Right renal pelvis (tissue), 4 donors: ENCODE measurements at regions not wholly inside any gene's neighbourhood (a gene's known extent, or its start where the extent isn't known, plus 50 kb on each side); places are given as distances from the start of the nearest gene placed in this dataset.

Experiments
- DNase-seq, 4 donors: peaks; one replicate each; pipeline ENCODE4 v3.0.0-alpha.2; 2013; ENCODE audit warnings: low read depth in 4 of 4, low spot score in 3 of 4, missing footprints in 1 of 4

DNA sequence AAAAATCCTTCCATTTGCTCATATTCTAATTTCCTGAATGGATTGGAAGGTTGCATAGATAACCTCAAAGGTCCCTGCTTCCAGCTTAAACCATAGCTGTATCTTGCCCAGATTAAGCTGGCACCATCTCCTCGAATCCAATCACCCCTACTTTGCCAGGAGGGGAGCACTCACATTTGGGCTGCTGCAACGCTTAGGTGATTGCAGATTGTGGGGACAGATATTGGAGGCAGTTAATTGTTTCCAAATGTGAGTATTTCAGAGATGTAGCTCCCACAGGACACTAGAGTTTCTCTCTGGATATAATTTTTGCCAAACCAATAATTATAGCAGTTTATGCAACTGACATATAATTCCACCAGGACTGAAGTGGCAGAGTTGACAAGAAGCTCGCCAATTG, 53.5 kb upstream of the ACSL1 start:
- no peak for DNase-seq

DNA sequence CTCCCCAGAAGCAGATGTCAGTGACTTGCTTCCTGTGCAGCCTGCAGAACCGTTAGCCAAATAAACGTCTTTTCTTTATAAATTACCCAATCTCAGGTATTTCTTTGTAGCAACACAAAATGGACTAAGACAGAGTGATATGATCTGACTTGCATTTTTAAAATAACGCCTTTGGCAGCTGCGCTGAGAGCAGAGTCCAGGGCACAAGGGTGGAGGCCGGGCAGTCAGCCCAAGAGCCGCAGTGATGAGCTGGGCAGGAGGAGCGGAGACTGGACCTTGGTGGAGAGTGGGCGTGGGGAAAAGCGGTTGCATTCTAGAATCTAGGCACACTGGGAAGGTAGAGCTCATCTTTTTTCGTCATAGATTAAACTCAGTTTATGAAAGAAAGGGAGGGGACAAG, 56.5 kb upstream of the ACSL1 start:
- DNase-seq = no peak

GRCh38 chr4:184883024-184883423, 57.3 kb upstream of the ACSL1 start:
- no peak for DNase-seq

DNA sequence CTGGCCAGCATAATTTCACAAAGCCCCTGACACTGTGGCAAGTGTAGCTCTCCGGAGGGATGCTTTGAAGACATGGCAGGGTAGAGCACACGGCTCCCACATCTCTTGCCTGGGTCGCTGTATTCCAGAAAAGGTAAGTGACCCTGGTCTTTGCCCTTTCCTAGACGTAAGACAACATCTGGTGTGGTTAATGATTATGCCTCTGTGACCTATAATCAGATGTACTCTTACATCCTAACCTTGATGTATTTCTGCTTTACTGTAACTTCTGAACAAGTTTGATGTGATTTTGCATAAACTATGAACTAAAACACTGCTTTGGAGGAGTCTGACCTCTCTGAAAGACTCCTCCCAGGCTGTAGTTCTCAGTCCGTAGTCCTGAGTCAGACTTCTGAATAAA, 59.1 kb upstream of the ACSL1 start:
- DNase-seq = no peak

DNA sequence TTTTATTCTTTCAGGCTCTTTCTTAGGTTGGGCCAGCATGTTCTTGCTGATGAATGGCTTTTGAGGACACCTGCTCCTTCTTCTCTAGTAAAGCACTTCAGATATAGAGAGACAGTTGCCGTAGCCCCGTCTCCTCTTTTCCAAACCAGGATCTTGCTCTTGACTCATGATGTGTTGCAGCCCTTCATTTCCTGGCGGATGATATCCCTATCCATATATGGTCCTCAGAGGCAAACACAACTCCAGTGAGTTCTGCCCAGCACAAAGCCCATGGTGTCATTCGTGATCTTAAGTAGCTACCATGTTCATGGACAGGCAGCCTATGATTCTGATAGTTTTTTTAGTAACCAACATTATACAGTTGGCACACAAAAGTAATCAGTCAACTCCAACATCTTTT, 59.8 kb upstream of the ACSL1 start:
- no peak for DNase-seq

DNA sequence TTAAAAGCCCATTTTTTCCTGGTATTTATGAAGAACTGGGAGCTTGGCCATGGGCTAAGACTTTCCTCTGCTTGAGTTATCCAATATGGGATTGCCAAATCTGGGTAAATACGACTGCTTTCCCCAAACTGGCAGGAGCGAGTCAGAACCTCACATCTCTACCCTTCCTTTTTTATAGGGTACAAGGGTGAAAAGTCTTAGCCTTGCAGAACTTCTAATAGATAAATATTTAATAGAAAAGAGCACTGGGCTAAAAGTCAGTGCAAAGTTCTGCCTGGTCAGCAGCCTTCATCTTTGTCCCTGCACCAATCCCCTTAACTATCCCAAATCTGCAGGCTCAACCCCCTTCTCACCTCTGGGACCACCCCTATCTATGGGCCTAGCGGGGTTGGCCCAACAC, 61.6 kb upstream of the ACSL1 start:
- DNase-seq = no peak

GRCh38 chr4:184887947-184888346, 62.2 kb upstream of the ACSL1 start:
- no peak for DNase-seq

DNA sequence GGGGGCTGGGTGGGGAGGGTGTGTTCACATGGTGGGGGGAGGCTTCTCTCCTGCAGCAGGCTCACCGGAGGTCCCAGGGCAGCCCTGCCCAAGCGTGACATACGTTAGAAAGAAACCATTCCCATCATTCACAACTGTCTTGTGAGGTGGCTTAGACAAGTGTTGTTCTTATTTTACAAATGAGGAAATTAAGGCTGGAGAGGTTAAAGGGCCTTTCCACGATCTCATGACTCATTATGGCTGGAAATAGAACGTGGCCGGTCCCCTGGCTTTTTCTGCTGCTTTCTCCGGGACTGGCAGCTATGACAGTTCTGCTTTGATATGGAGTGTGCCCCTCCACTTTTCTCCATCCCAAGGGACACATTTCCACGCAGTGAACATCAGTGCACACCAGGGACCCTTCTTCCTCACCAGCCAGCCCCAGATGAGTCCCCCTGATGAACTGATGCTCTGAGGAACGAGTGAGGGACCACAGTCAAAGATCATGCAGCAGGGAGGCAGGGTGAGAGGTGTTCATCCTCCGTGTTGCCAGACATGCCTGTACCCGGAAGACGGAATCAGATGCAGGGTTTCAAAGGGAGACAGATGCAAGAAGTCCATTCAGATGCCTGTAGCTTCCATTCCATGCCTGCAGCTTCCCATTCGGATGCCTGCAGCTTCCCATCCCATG, 64.0 kb upstream of the ACSL1 start:
- no peak for DNase-seq

DNA sequence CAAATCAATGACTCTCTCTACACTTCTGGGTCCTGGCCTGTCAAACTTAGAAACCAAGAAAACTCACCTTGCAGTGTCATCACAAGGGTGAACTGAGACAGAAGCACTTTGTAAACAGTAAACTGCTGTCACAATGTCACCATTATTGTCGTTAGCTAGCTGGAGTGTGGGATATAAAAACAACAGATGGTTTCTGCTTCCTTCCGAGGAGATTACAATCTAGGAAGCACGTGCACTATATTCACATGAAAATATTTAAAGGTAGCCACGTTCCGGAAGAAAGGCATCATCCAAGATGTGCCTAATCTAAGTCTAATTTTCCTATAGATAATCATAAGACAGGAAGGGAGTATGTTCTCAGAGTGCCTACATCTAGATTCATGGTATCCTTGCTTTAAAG, 64.7 kb upstream of the ACSL1 start:
- no peak for DNase-seq

DNA sequence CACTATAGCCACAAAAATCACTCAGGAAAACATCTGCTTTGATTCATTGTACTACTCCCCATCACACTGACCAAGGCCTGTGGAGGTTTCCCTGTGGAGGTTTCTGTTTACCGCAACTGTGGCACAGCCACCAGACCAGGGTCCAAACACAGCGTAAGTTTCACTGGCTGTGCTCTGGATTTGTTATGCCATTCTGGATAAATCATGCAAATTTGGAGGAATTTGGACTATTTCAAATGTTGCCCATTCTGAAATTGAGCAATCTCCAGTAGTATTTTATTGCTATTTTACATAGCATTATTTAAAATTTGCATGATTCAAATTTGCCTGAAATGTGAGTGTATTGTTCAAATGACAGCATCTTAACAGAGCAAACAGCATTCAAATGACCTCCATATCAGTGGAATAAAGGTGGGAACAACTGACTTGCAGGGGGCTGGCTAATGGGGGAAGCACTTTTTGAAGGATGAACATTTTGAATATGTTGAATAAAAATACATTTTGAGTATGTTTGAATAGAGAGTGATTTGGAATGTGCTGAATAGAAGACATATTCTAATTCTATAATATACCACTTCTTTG, 66.1 kb upstream of the ACSL1 start:
- no peak for DNase-seq

- no peak for DNase-seq
Observed at GRCh38 chr4:184892999-184893398, 67.2 kb upstream of the ACSL1 start.

DNA sequence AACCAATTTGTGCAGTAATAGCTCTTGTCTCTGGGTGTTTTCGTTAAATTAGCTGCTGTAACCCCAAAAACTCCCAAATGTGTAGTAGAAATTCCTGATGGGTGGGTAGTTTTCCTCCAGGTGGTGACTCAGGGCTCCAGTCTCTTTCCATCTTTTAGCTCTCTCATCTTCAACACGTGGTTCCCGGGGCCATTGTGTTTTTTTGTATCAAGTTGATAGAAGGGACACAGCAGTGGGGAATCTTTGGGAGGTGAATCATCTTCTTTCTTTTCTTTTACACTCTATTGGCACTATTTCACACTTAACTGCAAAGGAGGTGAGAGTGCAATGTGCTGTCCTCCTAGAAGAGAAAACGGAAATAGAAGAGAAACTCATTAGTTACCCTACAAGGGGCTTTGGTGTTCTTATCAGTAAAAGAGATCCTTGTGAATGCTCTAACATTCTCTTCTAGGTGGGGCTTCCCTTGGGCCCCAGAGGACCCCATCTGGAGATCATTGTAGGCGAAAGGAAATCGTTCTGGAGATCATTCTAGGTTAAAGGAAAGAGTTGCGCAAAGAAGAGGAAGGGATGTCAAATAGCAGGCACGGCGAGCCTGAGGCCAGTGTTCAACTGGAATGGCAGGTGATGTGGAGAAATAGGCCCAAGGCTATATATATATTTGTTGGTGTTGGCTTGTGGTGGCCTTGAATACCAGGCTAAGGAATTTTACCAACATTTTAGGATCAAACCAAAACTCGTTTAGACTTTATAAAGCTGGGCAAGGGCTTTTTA, 68.2 kb upstream of the ACSL1 start:
- no peak for DNase-seq

DNA sequence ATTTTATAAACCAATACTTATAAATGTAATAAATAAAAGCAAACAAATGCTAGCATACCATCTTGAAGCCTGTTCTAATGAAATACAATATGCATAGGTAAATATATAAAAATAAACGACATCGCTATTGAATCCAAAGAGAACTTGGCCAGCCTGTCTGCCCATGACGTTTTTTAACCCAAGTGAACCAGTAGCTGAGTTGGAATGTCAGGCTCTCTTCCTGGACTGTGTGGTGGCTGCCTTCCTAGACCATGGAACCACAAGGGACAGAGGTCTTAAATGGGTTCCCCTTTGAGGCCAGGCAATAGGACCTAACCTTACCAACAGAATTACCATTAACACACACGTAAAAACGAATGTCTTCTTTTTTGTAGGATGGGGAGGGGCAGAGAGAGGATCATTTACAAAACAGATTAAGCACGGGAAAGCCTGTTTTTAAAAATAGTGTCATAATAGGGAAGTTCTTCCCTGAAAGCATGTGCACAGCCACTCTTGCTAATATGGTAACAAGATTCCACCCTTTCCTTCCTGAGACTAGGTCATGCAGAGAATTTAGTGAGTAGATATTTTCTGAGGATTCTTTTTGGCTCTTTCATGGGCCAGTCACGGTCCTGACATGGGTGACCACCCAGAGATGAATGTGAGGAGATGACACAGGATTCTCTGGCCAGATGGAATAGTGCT, 69.4 kb upstream of the ACSL1 start:
- DNase-seq = no peak

DNA sequence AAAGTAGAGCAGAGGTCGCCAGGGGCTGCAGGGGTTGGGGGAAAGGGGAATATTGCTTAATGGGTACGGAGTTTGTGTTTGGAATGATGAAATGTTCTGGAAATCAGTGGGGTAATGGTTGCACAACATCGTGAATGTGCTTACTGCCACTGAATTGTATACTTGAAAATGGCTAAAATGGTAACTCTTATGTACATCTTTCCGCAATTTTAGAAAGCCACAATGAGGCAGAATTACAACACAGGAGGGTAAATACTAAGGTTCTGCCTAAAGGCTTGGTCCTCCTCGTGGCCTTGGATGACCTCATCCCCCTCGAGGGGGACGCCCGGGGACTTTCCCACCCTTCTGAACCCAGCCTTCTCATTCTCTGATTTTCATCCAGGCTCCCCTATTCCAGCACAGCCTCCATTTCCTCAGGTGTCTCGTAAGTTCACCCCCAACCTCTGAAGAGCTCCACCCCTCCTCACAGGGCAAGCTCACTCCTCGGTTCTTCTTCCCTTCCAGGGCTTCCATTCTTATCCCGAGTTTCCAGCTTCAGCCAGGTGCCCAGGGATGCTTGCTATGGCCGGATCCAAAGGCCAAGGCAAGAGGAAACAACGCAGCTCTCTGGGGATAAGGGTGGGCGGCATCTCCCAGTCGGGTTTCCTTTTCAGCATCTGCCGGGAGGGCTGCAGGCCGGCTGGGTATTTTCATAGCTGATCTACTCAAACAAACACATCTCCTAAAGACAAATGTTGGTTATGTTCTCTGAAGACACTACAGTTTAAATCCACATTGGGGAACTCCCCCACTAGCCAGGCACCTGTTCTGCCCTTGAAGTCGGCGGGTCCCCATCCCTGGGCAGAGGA, 71.3 kb upstream of the ACSL1 start:
- DNase-seq = no peak

- no peak for DNase-seq
Observed at GRCh38 chr4:184897895-184898294, 72.1 kb upstream of the ACSL1 start.

DNA sequence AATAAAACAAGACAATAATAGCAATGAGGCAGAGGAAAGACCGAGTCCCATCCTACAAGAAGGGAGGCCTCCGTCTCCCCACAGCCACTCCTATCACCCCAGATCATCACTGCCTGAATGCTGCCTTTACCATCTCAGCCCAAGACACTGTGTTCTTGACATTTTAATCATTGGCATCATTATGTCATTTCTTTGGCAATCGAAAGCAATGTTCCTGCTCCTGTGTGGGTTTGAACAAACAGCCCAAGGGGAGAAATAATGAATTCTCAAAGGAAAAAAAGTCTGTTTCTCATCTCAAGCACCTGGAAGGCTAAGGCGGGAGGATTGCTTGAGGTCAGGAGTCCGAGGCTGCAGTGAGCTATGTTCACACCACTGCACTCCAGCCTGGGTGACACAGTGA, 73.0 kb upstream of the ACSL1 start:
- DNase-seq = no peak

- no peak for DNase-seq
Observed at GRCh38 chr4:184899261-184900134, 73.7 kb upstream of the ACSL1 start.

- no peak for DNase-seq
Observed at GRCh38 chr4:184900184-184900583, 74.4 kb upstream of the ACSL1 start.

DNA sequence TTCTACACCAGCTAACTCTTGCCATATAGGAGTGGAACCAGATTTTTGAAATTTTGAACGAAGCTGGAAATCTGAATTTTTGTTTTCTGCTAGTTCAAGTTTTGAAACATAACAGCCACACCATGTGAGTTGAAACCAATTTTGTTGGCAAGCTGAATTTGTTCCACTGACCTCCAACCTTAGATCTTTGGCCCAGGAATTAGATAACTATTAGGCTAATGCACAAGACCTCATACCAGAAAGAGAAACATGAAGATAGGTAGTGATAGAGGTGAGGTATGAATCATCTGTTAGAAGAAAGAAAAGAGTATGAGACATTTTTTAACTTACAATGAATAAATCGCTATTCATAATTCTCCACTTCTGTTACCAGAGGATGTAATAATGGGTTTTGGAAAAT, 76.8 kb upstream of the ACSL1 start:
- DNase-seq = no peak
